NT2/D1 (cell line): ENCODE measurements at regions not wholly inside any gene's neighbourhood (a gene's known extent, or its start where the extent isn't known, plus 50 kb on each side); places are given as distances from the start of the nearest gene placed in this dataset.

ENCODE experiments used
- DNase-seq: peaks from one replicate; pipeline ENCODE4 v3.0.0-alpha.2; 2011; ENCODE audit warnings: low read depth, low spot score
- H3K27me3 ChIP-seq: 2 replicates; pipeline ENCODE4 v1.6.0; 2011; ENCODE audit warnings: mild to moderate bottlenecking; ENCODE audit not compliant: insufficient read length, insufficient read depth
- H3K36me3 ChIP-seq: 2 replicates; pipeline ENCODE4 v1.6.1; 2011; ENCODE audit warnings: mild to moderate bottlenecking, low read length, mixed read lengths; ENCODE audit not compliant: insufficient read depth, insufficient read length
- H3K4me1 ChIP-seq: 2 replicates; pipeline ENCODE4 v1.5.1; 2011; ENCODE audit not compliant: insufficient read depth, insufficient read length
- H3K4me3 ChIP-seq: 2 replicates; pipeline ENCODE4 v1.5.1; 2011; ENCODE audit warnings: low read depth; ENCODE audit not compliant: insufficient read length
- H3K9ac ChIP-seq: 2 replicates; pipeline ENCODE4 v1.6.0; 2011; ENCODE audit warnings: low read depth; ENCODE audit not compliant: insufficient read length
- H3K9me3 ChIP-seq: 2 replicates; pipeline ENCODE4 v1.5.1; 2011; ENCODE audit warnings: mild to moderate bottlenecking, low read length; ENCODE audit not compliant: insufficient read depth
- SUZ12 ChIP-seq: IDR thresholded peaks from 2 replicates; pipeline ENCODE4 v1.6.1; 2011; ENCODE audit not compliant: insufficient read length, insufficient read depth; ENCODE audit errors: extremely low read depth
- YY1 ChIP-seq: IDR thresholded peaks from 2 replicates; pipeline ENCODE4 v1.6.1; 2011; ENCODE audit not compliant: insufficient read length, insufficient read depth
- ZNF274 ChIP-seq: IDR thresholded peaks from 2 replicates; pipeline ENCODE4 v1.6.1; 2011; ENCODE audit warnings: mild to moderate bottlenecking, low read depth, low read length

DNA sequence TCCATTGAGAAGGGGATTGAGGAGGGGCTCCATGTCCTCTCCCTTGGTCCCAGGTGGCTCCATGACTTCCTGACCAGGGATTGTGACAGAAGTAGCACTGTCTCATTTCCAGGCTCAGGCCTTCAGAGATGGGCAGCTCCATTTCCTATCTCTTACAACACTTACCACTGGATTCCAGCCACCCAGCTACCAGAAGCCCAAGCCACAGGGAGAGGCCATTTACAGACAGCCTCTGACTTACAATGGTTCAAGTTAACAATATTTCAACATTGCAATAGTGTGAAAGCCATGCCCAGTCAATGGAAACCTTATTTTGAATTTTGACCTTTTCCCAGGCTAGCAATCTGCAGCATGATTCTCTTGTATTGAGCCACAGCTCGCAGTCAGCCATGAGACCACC, 164.9 kb upstream of the AGAP1 start:
- peaks cover 9% of the 10 kb centered on the region for H3K4me1 ChIP-seq
- no peaks in the 10 kb centered on the region for H3K36me3 ChIP-seq
- no peak overlapping the region for H3K4me3 ChIP-seq
- DNase-seq, result no peak
- H3K9me3 ChIP-seq, result no peaks in the 10 kb centered on the region
- no peak overlapping the region for H3K9ac ChIP-seq
- H3K27me3 ChIP-seq, result no peaks in the 10 kb centered on the region
- no peak for TF ChIP-seq YY1
- no peak for TF ChIP-seq ZNF274
- no peak for TF ChIP-seq SUZ12

- H3K4me3 ChIP-seq, result no peak overlapping the region
- no peak overlapping the region for H3K9ac ChIP-seq
- peaks cover 2% of the 10 kb centered on the region for H3K4me1 ChIP-seq
- TF ChIP-seq SUZ12 (no peak), ZNF274 (no peak), YY1 (no peak)
- no peaks in the 10 kb centered on the region for H3K9me3 ChIP-seq
- H3K27me3 ChIP-seq, result no peaks in the 10 kb centered on the region
- no peaks in the 10 kb centered on the region for H3K36me3 ChIP-seq
- no peak for DNase-seq
These were observed 162.9 kb upstream of the AGAP1 start for GRCh38 chr2:235330775-235331451.

DNA sequence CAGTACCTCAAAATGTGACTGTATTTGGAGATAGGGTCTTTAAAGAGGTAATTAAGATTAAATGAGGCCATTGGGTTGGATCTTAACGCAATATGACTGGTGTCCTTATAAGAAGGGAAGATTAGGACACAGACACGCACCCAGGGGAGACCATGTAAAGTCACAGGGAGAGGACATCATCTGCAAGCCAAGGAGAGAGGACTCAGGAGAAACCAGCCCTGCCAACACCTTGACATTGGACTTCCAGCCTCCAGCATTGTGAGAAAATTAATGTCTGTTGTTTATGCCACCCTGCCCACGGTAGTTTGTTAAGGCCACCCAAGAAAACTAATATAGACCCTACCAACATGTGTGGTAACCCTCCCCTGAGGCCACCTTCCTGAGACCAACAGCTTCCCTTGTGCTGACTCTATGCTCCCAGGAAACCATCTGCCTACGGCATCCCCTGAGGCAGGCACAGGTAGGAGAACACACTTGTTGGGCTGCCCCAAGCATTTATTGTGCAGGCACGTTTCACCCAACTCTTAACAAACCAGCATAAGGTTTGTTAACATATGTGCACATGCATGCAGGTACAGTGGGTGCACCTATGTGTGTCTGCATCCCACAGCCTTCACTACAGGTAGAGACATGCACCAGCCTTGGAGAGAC, 161.5 kb upstream of the AGAP1 start:
- Histone ChIP-seq H3K9ac (no peak overlapping the region), H3K27me3 (no peaks in the 10 kb centered on the region), H3K4me1 (peaks cover 2% of the 10 kb centered on the region), H3K9me3 (no peaks in the 10 kb centered on the region), H3K4me3 (no peak overlapping the region), H3K36me3 (no peaks in the 10 kb centered on the region)
- no peak for DNase-seq
- TF ChIP-seq YY1, result no peak
- no peak for TF ChIP-seq ZNF274
- TF ChIP-seq SUZ12, result no peak

GRCh38 chr2:235333076-235333475, 160.8 kb upstream of the AGAP1 start:
- DNase-seq, result no peak
- Histone ChIP-seq H3K9ac (no peak overlapping the region), H3K4me1 (no peaks in the 10 kb centered on the region), H3K4me3 (no peak overlapping the region), H3K9me3 (peaks cover 1% of the 10 kb centered on the region; the same call in 1 of the 2 replicates), H3K36me3 (no peaks in the 10 kb centered on the region), H3K27me3 (no peaks in the 10 kb centered on the region)
- TF ChIP-seq ZNF274, result no peak
- no peak for TF ChIP-seq SUZ12
- TF ChIP-seq YY1, result no peak

DNA sequence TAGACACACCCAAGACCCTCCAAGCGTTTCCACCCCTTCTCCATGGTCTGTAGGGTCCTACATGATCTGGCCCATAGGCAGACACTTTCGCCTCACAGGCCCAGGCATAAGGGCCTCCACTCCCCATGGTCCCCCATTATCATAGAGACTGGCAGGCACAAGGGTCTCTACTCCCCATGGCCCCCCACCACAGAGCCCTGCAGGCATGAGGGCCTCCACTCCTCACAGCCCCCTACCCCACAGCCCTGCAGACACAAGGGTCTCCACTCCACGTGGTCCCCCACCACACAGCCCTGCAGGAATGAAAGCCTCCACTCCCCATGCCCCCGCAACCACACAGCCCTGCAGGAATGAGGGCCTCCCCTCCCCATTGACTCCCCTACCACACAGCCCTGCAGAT, 159.7 kb upstream of the AGAP1 start:
- H3K4me3 ChIP-seq, result no peak overlapping the region
- no peaks in the 10 kb centered on the region for H3K36me3 ChIP-seq
- no peak for DNase-seq
- H3K4me1 ChIP-seq, result no peaks in the 10 kb centered on the region
- H3K9me3 ChIP-seq, result peaks cover 6% of the 10 kb centered on the region; the same call in 1 of the 2 replicates
- no peak overlapping the region for H3K9ac ChIP-seq
- no peaks in the 10 kb centered on the region for H3K27me3 ChIP-seq
- TF ChIP-seq YY1, result no peak
- no peak for TF ChIP-seq SUZ12
- TF ChIP-seq ZNF274, result no peak

DNA sequence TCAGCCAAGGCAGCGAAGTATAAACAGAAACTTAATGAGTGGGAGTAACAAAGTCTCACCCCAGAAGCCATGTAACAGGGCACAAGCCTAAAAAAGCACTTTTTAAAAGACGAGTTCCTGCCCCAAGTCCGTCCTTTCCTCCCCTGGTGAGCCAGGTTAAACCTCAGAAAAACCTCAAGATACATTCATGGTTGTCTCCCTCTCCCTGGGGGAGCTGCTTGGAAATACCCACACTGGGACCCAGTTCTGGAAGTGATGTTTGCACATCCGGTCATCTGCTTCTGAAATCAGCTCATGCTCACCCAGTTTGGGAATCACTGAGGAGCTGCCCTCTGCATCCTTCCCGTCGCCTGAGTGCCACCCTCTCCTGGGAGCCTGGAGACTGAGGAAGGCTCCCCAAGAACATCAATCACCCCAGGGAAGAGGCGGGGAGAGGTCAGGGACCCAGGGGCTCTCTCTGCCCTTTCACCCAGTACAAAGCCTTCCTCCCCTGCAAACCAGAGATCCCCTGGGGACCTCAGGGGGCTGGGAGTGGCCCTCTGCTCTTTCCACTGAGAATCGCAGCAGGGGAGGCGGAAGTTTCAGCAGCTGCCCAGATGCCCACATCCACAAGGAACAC, 150.6 kb upstream of the AGAP1 start:
- DNase-seq, result no peak
- TF ChIP-seq SUZ12 (no peak), ZNF274 (no peak), YY1 (no peak)
- H3K4me1 ChIP-seq, result no peaks in the 10 kb centered on the region
- H3K9ac ChIP-seq, result no peak overlapping the region
- no peaks in the 10 kb centered on the region for H3K36me3 ChIP-seq
- H3K27me3 ChIP-seq, result no peaks in the 10 kb centered on the region
- H3K9me3 ChIP-seq, result peaks cover 3% of the 10 kb centered on the region
- no peak overlapping the region for H3K4me3 ChIP-seq

DNA sequence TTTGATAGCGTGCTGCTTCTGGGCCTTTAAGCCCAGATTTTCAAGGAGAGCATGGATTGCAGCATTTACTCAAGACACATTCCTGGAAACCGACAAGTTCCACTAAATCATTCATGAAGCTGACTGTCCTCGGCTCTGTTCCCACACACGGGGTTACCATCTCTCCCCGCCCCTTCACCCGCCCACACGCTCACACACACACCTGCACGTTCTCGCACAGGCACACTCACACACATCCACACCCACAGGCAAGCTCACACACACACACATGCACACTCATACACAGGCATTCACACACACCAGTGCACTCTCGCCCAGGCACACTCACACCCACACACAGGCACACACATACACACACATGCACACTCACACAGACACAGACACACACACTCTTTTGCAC, 150.0 kb upstream of the AGAP1 start:
- TF ChIP-seq SUZ12, result no peak
- TF ChIP-seq YY1, result no peak
- TF ChIP-seq ZNF274, result no peak
- Histone ChIP-seq H3K27me3 (no peaks in the 10 kb centered on the region), H3K9me3 (no peaks in the 10 kb centered on the region; the same call in 1 of the 2 replicates), H3K36me3 (no peaks in the 10 kb centered on the region), H3K4me3 (no peak overlapping the region), H3K9ac (no peak overlapping the region), H3K4me1 (no peaks in the 10 kb centered on the region)
- DNase-seq, result no peak
